Lung (tissue), 11 donors: ENCODE measurements at regions not wholly inside any gene's neighbourhood (a gene's known extent, or its start where the extent isn't known, plus 50 kb on each side); places are given as distances from the start of the nearest gene placed in this dataset.

Experiments used
- ATAC-seq: fragments of 200-7000 bp; cut with Tn5 transposase; one replicate; pipeline ENCODE4 v1.9.1; 2020; ENCODE audit warnings: moderate number of reproducible peaks; ENCODE audit not compliant: insufficient read depth, low FRiP score
- DNase-seq, 3 donors: peaks; one replicate each; pipeline ENCODE4 v3.0.0-alpha.2; 2013 to 2017
- H3K27ac ChIP-seq, 2 donors: one replicate each; pipeline ENCODE4 v1.5.1; 2013; ENCODE audit warnings: mild to moderate bottlenecking in 2 of 2, moderate library complexity in 2 of 2, control low read depth in 1 of 2, inconsistent platforms in 1 of 2, low read depth in 1 of 2, low read length in 1 of 2
- H3K27me3 ChIP-seq, 3 donors: one replicate each; pipeline ENCODE4 v1.5.1; 2013; ENCODE audit warnings: low read length in 2 of 3; ENCODE audit not compliant: control insufficient read depth in 3 of 3, insufficient read depth in 3 of 3
- H3K36me3 ChIP-seq, 4 donors: one replicate each; pipeline ENCODE4 v1.5.1; 2013; ENCODE audit warnings: low read length in 4 of 4, mild to moderate bottlenecking in 1 of 4, moderate library complexity in 1 of 4; ENCODE audit not compliant: control insufficient read depth in 4 of 4, insufficient read depth in 4 of 4
- H3K4me1 ChIP-seq, 5 donors: one replicate each; pipeline ENCODE4 v1.5.1; 2013; ENCODE audit warnings: low read length in 5 of 5, mild to moderate bottlenecking in 2 of 5, moderate library complexity in 1 of 5; ENCODE audit not compliant: control insufficient read depth in 5 of 5, insufficient read depth in 5 of 5
- H3K4me3 ChIP-seq: one replicate; pipeline ENCODE4 v1.5.1; 2013; ENCODE audit warnings: mild to moderate bottlenecking, control low read depth, moderate library complexity
- H3K9ac ChIP-seq, 2 donors: one replicate each; pipeline ENCODE4 v1.5.1; 2013; ENCODE audit warnings: low read length in 2 of 2, control low read depth in 1 of 2; ENCODE audit not compliant: insufficient read depth in 1 of 2
- H3K9me3 ChIP-seq, 4 donors: one replicate each; pipeline ENCODE4 v1.5.1; 2013; ENCODE audit warnings: low read length in 3 of 4, mild to moderate bottlenecking in 1 of 4, moderate library complexity in 1 of 4; ENCODE audit not compliant: control insufficient read depth in 4 of 4, insufficient read depth in 3 of 4
- CTCF ChIP-seq: IDR thresholded peaks from 2 replicates; pipeline ENCODE4 v1.5.1; 2012; ENCODE audit warnings: mild to moderate bottlenecking; ENCODE audit errors: control extremely low read depth, extremely low read depth
- WGBS, 2 donors: extraction: QIAGEN DNeasy Blood & Tissue Kit; methylation state at CpG; one replicate each; pipeline ENCODE4 v1.1.7; 2013; 5-methylcytosine and 5-hydroxymethylcytosine counted together
- donor health status: control.
- donor health status: control.
- donor health status: Bipolar disorder and iron deficiency.
- donor health status: healthy.
- donor health status: DM: yes; HTN: yes; CAD: no.

DNA sequence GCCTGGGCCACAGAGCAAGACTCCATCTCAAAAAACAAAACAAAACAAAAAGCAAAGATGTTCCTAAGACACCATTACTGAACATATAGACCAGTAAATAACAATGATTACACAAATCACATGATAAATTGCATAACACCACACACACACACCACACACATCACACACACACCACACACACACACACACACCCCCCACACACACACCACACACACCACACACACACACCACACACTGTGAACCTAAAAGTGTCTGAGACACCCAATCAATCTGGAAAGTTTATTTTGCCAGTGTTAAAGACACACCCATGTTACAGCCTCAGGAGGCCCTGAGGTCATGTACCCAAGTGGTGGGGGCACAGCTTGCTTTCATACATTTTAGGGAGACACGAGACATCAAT is 62.6 kb upstream of the ASAP2 start:
- Histone ChIP-seq H3K27me3 (no peaks in the 10 kb centered on the region), H3K4me3 (no peak overlapping the region), H3K27ac (no peak overlapping the region), H3K36me3 (no peaks in the 10 kb centered on the region), H3K9me3 (no peaks in the 10 kb centered on the region), H3K9ac (no peak overlapping the region), H3K4me1 (peaks cover 0 to 6% (median 4%) of the 10 kb centered on the region in 5 donors)
- WGBS, 2 donors = 94 to 95% methylated on average over 1 of the region's 1 CpG
- DNase-seq (no peak), ATAC-seq (no peak)
- no peak for TF ChIP-seq CTCF

DNA sequence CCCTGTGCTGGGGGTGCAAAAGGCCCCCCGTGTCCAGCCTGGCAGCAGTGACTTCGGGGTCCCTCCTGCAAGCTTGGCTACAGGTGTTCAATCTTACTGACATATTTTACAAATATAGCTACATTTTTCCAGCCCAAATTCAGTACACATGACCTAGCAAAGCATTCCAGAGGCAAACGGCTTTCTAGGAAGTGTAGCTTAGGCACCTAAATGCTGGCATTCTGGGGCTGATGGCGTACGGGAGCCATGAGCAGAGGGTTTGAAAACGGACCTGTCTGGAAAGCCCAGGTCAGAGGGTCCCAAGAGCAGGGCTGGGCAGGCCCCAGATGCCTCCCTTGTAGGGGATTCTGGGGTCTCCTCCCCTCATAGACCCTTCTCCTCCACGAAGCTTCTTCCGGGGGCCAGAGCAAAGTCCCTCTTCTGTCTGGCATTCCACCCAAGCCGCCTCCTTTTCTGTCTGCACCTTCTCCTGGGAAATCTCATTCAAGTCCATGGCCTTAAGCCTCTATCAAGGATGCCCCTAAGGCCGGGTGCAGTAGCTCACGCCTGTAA is 63.3 kb upstream of the ASAP2 start:
- peak overlapping the region in 1 of 2 donors; percentile 23 for H3K9ac ChIP-seq

DNA sequence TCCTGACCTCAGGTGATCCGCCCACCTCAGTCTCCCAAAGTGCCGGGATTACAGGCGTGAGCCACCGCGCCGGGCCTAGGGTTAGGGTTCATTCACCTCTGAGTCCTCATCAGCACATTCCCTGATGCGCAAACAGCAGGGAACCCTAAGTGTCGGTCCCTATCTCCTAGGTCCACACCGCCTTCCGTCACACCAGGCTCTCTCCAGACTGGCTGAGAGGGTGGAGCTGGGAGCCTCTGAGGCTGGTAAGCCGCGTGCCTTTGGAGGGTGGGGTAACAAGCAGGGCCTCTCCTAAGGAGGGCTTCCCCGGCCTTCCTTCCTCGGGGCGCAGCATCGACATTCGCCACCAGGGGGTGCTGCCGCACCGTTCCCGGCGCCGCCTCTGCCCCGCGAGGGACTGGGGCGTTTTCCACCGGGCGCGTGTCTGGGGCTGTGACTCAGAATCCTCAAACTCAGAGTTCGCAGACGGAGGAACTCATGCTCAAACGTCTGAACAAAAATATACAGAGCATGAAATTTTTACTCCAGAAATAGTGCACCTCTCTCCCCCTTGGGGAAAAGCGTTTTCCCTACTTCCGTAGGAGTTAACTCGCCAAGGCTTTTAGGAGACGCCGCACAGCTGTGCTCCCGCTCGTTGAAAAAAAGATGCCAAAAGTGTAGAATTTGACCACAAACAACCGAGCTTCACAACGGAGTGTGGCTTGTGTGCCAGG is 63.9 kb upstream of the ASAP2 start:
- no peaks in the 10 kb centered on the region for H3K9me3 ChIP-seq
- ATAC-seq = peak; percentile 96
- 10 to 12% methylated on average over 40 of the region's 40 CpGs for WGBS, 2 donors
- peak overlapping the region in 1 of 2 donors; percentile 26 for H3K27ac ChIP-seq
- peak overlapping the region in 1 of 2 donors; percentile 23 for H3K9ac ChIP-seq
- H3K27me3 ChIP-seq = no peaks in the 10 kb centered on the region
- no peaks in the 10 kb centered on the region for H3K36me3 ChIP-seq
- DNase-seq = peak; percentile 78 to 86 (median 81)
- H3K4me1 ChIP-seq = peaks cover 0 to 6% (median 4%) of the 10 kb centered on the region in 5 donors
- TF ChIP-seq CTCF = peak; percentile 88
- no peak overlapping the region for H3K4me3 ChIP-seq

More for the DNA sequence above, 63.3 kb upstream of the ASAP2 start:
- Histone ChIP-seq H3K36me3 (no peaks in the 10 kb centered on the region), H3K27me3 (no peaks in the 10 kb centered on the region), H3K4me1 (peaks cover 0 to 6% (median 4%) of the 10 kb centered on the region in 5 donors), H3K9me3 (no peaks in the 10 kb centered on the region), H3K4me3 (no peak overlapping the region), H3K27ac (peak overlapping the region in 1 of 2 donors; percentile 26)
- 77 to 78% methylated on average over 11 of the region's 11 CpGs for WGBS, 2 donors
- DNase-seq (no peak), ATAC-seq (no peak)
- no peak for TF ChIP-seq CTCF
